K562 (cell line): ENCODE measurements at regions not wholly inside any gene's neighbourhood (a gene's known extent, or its start where the extent isn't known, plus 50 kb on each side); places are given as distances from the start of the nearest gene placed in this dataset.

Experiments used
- ATAC-seq: fragments of 200-7000 bp; cut with Tn5 transposase; 3 replicates; pipeline ENCODE4 v1.9.1; 2020; ENCODE audit warnings: moderate library complexity
- BruUV-seq: library from RNA; stranded (reverse); fragments of 400-500 nt; replicated peaks from 2 replicates; lab custom pipeline; 2021; lab: Mats Ljungman, UMichigan
- CTCF ChIA-PET: fragments of 300-600 bp; formaldehyde crosslinking; extraction: SDS; loops from one replicate; lab custom pipeline; 2021; ENCODE audit warnings: low intra/inter-chr PET ratio; lab: Yijun Ruan, JAX
- POLR2A ChIA-PET: fragments of 300-600, 350-650 bp; sonication (Branson Sonifier 250); formaldehyde crosslinking; extraction: SDS; loops from one replicate; lab custom pipeline; 2021; ENCODE audit warnings: antibody characterized with exemption, inconsistent platforms; lab: Yijun Ruan, JAX
- DNase-seq, 4 experiments: peaks; one replicate each; pipeline versions ENCODE4 v3.0.0 to v3.0.0-alpha.2; 2011 to 2018; ENCODE audit warnings: low spot score in 3 of 4, mixed read lengths in 3 of 4; ENCODE audit errors: extremely low read depth in 1 of 4
- FAIRE-seq: peaks from 2 replicates; lab custom pipeline; 2011; peaks lifted over from hg19 to GRCh38; lab: Jason Lieb, UNC
- H2AFZ ChIP-seq: 2 replicates; pipeline ENCODE4 v1.6.0; 2011; ENCODE audit warnings: low read depth, low read length, control low read depth, inconsistent platforms
- H3K27ac ChIP-seq: fragments of 200-600 bp; 3 replicates; pipeline ENCODE4 v1.8.0; 2011; ENCODE audit warnings: low read depth, mild to moderate bottlenecking, control low read depth, inconsistent platforms, low read length, moderate library complexity, mixed read lengths; ENCODE audit errors: extremely low read depth
- H3K27me3 ChIP-seq, 2 experiments: fragments of 300-600 bp in 1 of 2; 2 replicates in 1 of 2; 3 replicates in 1 of 2; pipeline versions ENCODE4 v1.6.0 to v1.8.0; 2011; ENCODE audit warnings: inconsistent platforms in 2 of 2, low read length in 2 of 2, mild to moderate bottlenecking in 1 of 2, mixed read lengths in 1 of 2, moderate library complexity in 1 of 2; ENCODE audit not compliant: control insufficient read depth in 2 of 2, insufficient read depth in 2 of 2
- H3K36me3 ChIP-seq: fragments of 300-600 bp; 3 replicates; pipeline ENCODE4 v1.8.0; 2011; ENCODE audit warnings: mild to moderate bottlenecking, low read length, inconsistent platforms; ENCODE audit not compliant: control insufficient read depth, insufficient read depth
- H3K4me1 ChIP-seq, 2 experiments: fragments of 200-600 bp in 1 of 2; replicated peaks in 1 of 2; 2 replicates in 1 of 2; 3 replicates in 1 of 2; pipeline versions ENCODE4 v1.5.1 to v1.8.0; 2011; ENCODE audit warnings: inconsistent platforms in 2 of 2, low read length in 2 of 2, mild to moderate bottlenecking in 1 of 2, mixed read lengths in 1 of 2, moderate library complexity in 1 of 2; ENCODE audit not compliant: control insufficient read depth in 2 of 2, insufficient read depth in 2 of 2
- H3K4me2 ChIP-seq: 2 replicates; pipeline ENCODE4 v1.6.1; 2011; ENCODE audit warnings: low read length, control low read depth, inconsistent platforms, mixed read lengths; ENCODE audit not compliant: insufficient read depth
- H3K4me3 ChIP-seq: fragments of 200-600 bp; sonication (generic), shearing (Covaris generic); 2 replicates; pipeline ENCODE4 v1.5.1; 2016; ENCODE audit warnings: control low read depth, inconsistent platforms
- H3K79me2 ChIP-seq: fragments of 200-600 bp; 3 replicates; pipeline ENCODE4 v1.8.0; 2011; ENCODE audit warnings: low read length, inconsistent platforms; ENCODE audit not compliant: control insufficient read depth, insufficient read depth
- H3K9ac ChIP-seq, 2 experiments: 2 replicates each; pipeline versions ENCODE4 v1.6.0 to v1.6.1; 2011; ENCODE audit warnings: low read depth in 2 of 2, low read length in 2 of 2, control low read depth in 1 of 2, inconsistent platforms in 1 of 2, mild to moderate bottlenecking in 1 of 2, mixed read lengths in 1 of 2; ENCODE audit not compliant: insufficient read depth in 1 of 2
- H3K9me1 ChIP-seq: one replicate; pipeline ENCODE4 v1.6.0; 2011; ENCODE audit warnings: inconsistent platforms, mild to moderate bottlenecking, low read length, moderate library complexity; ENCODE audit not compliant: control insufficient read depth, insufficient read depth
- H3K9me3 ChIP-seq: replicated peaks from 2 replicates; pipeline ENCODE4 v1.5.1; 2011; ENCODE audit warnings: low read depth, low read length, inconsistent platforms; ENCODE audit not compliant: control insufficient read depth, insufficient read depth
- H4K20me1 ChIP-seq: replicated peaks from 2 replicates; pipeline ENCODE4 v1.6.1; 2011; ENCODE audit warnings: low read length, inconsistent platforms, mixed read lengths; ENCODE audit not compliant: control insufficient read depth, insufficient read depth
- BCLAF1 ChIP-seq, 2 experiments: fragments of 450-650 bp in 1 of 2; IDR thresholded peaks; 2 replicates each; pipeline ENCODE4 v1.6.1; 2011 to 2017; ENCODE audit warnings: low read depth in 2 of 2, antibody characterized with exemption in 1 of 2, borderline replicate concordance in 1 of 2, low read length in 1 of 2, mild to moderate bottlenecking in 1 of 2, mixed read lengths in 1 of 2; ENCODE audit not compliant: control insufficient read depth in 1 of 2
- BRCA1 ChIP-seq, 2 experiments: fragments of 450-650 bp in 1 of 2; sonication (generic) in 1 of 2; formaldehyde crosslinking in 1 of 2; IDR thresholded peaks; 2 replicates each; pipeline versions ENCODE4 v1.5.0 to v1.6.1; 2017 to 2020; ENCODE audit warnings: mild to moderate bottlenecking in 1 of 2, missing genetic modification reagents in 1 of 2
- CHD1 ChIP-seq: fragments of 200-600 bp; sonication (generic); IDR thresholded peaks from one replicate; pipeline ENCODE4 v1.6.1; 2012; ENCODE audit warnings: mild to moderate bottlenecking, moderate library complexity, low read length, inconsistent platforms
- EWSR1 ChIP-seq: fragments of 450-650 bp; IDR thresholded peaks from 2 replicates; pipeline ENCODE4 v1.6.1; 2018; ENCODE audit warnings: borderline replicate concordance, mild to moderate bottlenecking, low read depth, moderate library complexity; ENCODE audit not compliant: partially characterized antibody
- EZH2 ChIP-seq: IDR thresholded peaks from 2 replicates; pipeline ENCODE4 v1.6.1; 2012; ENCODE audit warnings: low read depth, mild to moderate bottlenecking, inconsistent platforms, low read length, borderline replicate concordance
- HCFC1 ChIP-seq: IDR thresholded peaks from 2 replicates; pipeline ENCODE4 v1.6.1; 2012; ENCODE audit warnings: low read depth, low read length, improper control_type of control experiment
- HDAC8 ChIP-seq: fragments of 450-650 bp; IDR thresholded peaks from 2 replicates; pipeline ENCODE4 v1.6.1; 2016; ENCODE audit warnings: mild to moderate bottlenecking, missing genetic modification characterization, moderate library complexity, missing compliant biosample characterization
- KDM2B ChIP-seq: fragments of 250-450 bp; sonication (Bioruptor Pico); IDR thresholded peaks from 2 replicates; pipeline ENCODE4 v1.8.0; 2021; ENCODE audit warnings: mild to moderate bottlenecking, moderate library complexity
- LARP7 ChIP-seq: fragments of 450-650 bp; IDR thresholded peaks from 2 replicates; pipeline ENCODE4 v1.6.1; 2016
- RBM17 ChIP-seq: fragments of 200-400 bp; formaldehyde crosslinking; IDR thresholded peaks from 2 replicates; pipeline ENCODE4 v1.6.1; 2017; ENCODE audit warnings: low read depth, mild to moderate bottlenecking, low read length, borderline replicate concordance
- SETDB1 ChIP-seq: IDR thresholded peaks from one replicate; pipeline ENCODE4 v1.6.1; 2012; ENCODE audit warnings: low read length, control low read depth, inconsistent platforms
- SMAD2 ChIP-seq: fragments of 150-350 bp; IDR thresholded peaks from 2 replicates; pipeline ENCODE4 v1.6.1; 2014; ENCODE audit warnings: low read depth, mild to moderate bottlenecking, low read length
- SMARCB1 ChIP-seq: IDR thresholded peaks from 2 replicates; pipeline ENCODE4 v1.6.1; 2011; ENCODE audit warnings: improper control_type of control experiment, low read depth; ENCODE audit not compliant: insufficient read length
- ZBTB9 ChIP-seq: fragments of 450-650 bp; formaldehyde crosslinking; IDR thresholded peaks from 2 replicates; pipeline ENCODE4 v1.4.0; 2020; ENCODE audit warnings: mild to moderate bottlenecking, moderate library complexity
- ZNF134 ChIP-seq: fragments of 250-450 bp; sonication (Bioruptor Pico); conservative IDR thresholded peaks from 2 replicates; pipeline ENCODE4 v1.4.0; 2020
- ZNF41 ChIP-seq: fragments of 250-450 bp; sonication (Bioruptor Pico); conservative IDR thresholded peaks from 2 replicates; pipeline ENCODE4 v1.4.0; 2020; ENCODE audit warnings: mild to moderate bottlenecking
- WGBS: fragments of 100-300 bp; shearing (Covaris generic); methylation state at CpG from one replicate; pipeline ENCODE4 v1.1.6; 2016; ENCODE audit warnings: low coverage, mixed read lengths; ENCODE audit not compliant: insufficient coverage; ENCODE audit errors: missing lambda C conversion rate; 5-methylcytosine and 5-hydroxymethylcytosine counted together
- in situ Hi-C: fragments of 300-500 bp; cut with MboI; formaldehyde crosslinking; loops from 4 replicates; pipeline ENCODE4 v1.15.0; 2018; ENCODE audit warnings: inconsistent platforms, mixed read lengths
- intact Hi-C: fragments of 100-400 bp; cut with micrococcal nuclease; formaldehyde crosslinking; loops from 2 replicates; pipeline ENCODE4 v1.14.2; 2022
- TF ChIP-seq, protein P1 (sequence below): fragments of 450-650 bp; IDR thresholded peaks from 2 replicates; pipeline ENCODE4 v1.6.1; 2017; ENCODE audit warnings: antibody characterized with exemption

DNA sequence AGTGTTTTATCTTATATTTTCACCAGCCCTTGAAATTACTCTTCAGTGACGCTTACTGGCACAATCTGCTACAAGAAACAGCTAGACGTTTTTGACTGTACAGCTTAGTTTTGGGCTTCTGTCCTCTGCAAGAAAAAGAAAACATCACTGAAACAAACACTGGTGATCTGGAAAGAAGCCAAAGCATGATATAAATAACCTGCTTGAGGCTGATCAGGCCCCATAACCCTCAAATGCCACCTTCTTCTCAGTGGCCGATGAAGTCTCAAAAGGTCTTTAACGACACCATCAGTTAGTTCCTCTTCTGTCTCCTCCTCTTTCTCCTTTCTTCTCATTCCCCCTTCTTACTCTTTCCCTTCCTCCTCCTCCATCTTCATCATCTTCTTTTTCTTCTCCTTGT lies 942.3 kb upstream of the TMEM132C start:
- DNase-seq (no peak), ATAC-seq (no peak), FAIRE-seq (no peak)
- H3K27ac ChIP-seq = no peak overlapping the region
- H3K9ac ChIP-seq = no peak overlapping the region
- no peaks in the 10 kb centered on the region for H3K9me1 ChIP-seq
- H3K36me3 ChIP-seq = no peaks in the 10 kb centered on the region
- H3K4me2 ChIP-seq = no peak overlapping the region
- in situ Hi-C loops (no loop called here), intact Hi-C loops (no loop called here)
- no peak overlapping the region for H3K4me3 ChIP-seq
- ChIA-PET CTCF (interaction anchor here (0.6 kb wide), 1 partner anchor 9 kb away, joined by 3 read pairs; no protein-coding TSS in a partner anchor), POLR2A (no interaction called here)
- no peaks in the 10 kb centered on the region for H3K4me1 ChIP-seq
- no peaks in the 10 kb centered on the region for H4K20me1 ChIP-seq
- H3K9me3 ChIP-seq = no peaks in the 10 kb centered on the region
- no peak overlapping the region for H2AFZ ChIP-seq
- 1% methylated on average over 4 of the region's 4 CpGs for WGBS
- BruUV-seq = no TSS peak
- H3K79me2 ChIP-seq = no peaks in the 10 kb centered on the region
- H3K27me3 ChIP-seq = 0 out of 5 replicates have a peak, but pooled peaks cover 0 to 3% of the 10 kb centered on the region in 2 experiments
- TF ChIP-seq LARP7 = no peak
- TF ChIP-seq SMARCB1 = no peak
- TF ChIP-seq ZBTB9 (CRISPR knock-in tag) = no peak
- no peak for TF ChIP-seq CHD1
- no peak for TF ChIP-seq RBM17
- no peak for TF ChIP-seq HCFC1
- no peak for TF ChIP-seq KDM2B (CRISPR knock-in tag)
- no peak for TF ChIP-seq SMAD2
- TF ChIP-seq EZH2 = no peak
- no peak for TF ChIP-seq BCLAF1 (IDR thresholded peaks at IDR 0.05; ENCODE audit: borderline replicate concordance in 1 of 2, control insufficient read depth in 1 of 2, low read depth in 2 of 2, low read length in 1 of 2)
- TF ChIP-seq SETDB1 = no peak
- TF ChIP-seq ZNF134 = no peak
- TF ChIP-seq HDAC8 (tag) = no peak
- TF ChIP-seq, protein P1, sequence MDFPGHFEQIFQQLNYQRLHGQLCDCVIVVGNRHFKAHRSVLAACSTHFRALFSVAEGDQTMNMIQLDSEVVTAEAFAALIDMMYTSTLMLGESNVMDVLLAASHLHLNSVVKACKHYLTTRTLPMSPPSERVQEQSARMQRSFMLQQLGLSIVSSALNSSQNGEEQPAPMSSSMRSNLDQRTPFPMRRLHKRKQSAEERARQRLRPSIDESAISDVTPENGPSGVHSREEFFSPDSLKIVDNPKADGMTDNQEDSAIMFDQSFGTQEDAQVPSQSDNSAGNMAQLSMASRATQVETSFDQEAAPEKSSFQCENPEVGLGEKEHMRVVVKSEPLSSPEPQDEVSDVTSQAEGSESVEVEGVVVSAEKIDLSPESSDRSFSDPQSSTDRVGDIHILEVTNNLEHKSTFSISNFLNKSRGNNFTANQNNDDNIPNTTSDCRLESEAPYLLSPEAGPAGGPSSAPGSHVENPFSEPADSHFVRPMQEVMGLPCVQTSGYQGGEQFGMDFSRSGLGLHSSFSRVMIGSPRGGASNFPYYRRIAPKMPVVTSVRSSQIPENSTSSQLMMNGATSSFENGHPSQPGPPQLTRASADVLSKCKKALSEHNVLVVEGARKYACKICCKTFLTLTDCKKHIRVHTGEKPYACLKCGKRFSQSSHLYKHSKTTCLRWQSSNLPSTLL = no peak
- no peak for TF ChIP-seq EWSR1
- TF ChIP-seq ZNF41 (CRISPR knock-in tag) = no peak
- no peak for TF ChIP-seq BRCA1 (IDR thresholded peaks at IDR 0.05)
- no peak for TF ChIP-seq BRCA1 (CRISPR knock-in tag; IDR thresholded peaks at IDR 0.05)
